Adrenal gland (tissue), 5 donors: ENCODE measurements at regions not wholly inside any gene's neighbourhood (a gene's known extent, or its start where the extent isn't known, plus 50 kb on each side); places are given as distances from the start of the nearest gene placed in this dataset.

Source experiments
- CTCF ChIP-seq, 6 experiments: fragments of 450-650 bp in 4 of 6; fragments of 200-600 bp in 2 of 6; sonication (generic) in 1 of 6; IDR thresholded peaks; 1 replicate in 5 of 6; 2 replicates in 1 of 6; pipeline versions ENCODE4 v1.5.1 to v1.8.0; 2016 to 2021; ENCODE audit warnings: antibody characterized with exemption in 6 of 6, mild to moderate bottlenecking in 2 of 6, moderate library complexity in 1 of 6
- POLR2A ChIP-seq, 2 donors: fragments of 450-650 bp; IDR thresholded peaks; one replicate each; pipeline ENCODE4 v1.6.1; 2017; ENCODE audit warnings: antibody characterized with exemption in 2 of 2, mild to moderate bottlenecking in 2 of 2, moderate library complexity in 1 of 2
- donor health status: DM: no; HTN: no; CAD: no.

- TF ChIP-seq CTCF (IDR thresholded peaks at IDR 0.05) (no peak), POLR2A (IDR thresholded peaks at IDR 0.05) (no peak)
Measured at GRCh38 chr20:11180186-11180585, 506.4 kb upstream of the JAG1 start.
